ENCODE measurements at regions not wholly inside any gene's neighbourhood (a gene's known extent, or its start where the extent isn't known, plus 50 kb on each side); places are given as distances from the start of the nearest gene placed in this dataset.
"Not testable (repeated sequence)": the region's sequence is repeated elsewhere in the genome, so short reads cannot be mapped to it uniquely, and the experiment has no call there.

- H3K9me3 ChIP-seq (ENCODE audit: control extremely low read depth in 1 of 5, control insufficient read depth in 4 of 5, insufficient read depth in 2 of 5, low read depth in 1 of 5, low read length in 4 of 5) = no peaks in the 10 kb centered on the region
- peaks cover 0 to under 1% (median 0%) of the 10 kb centered on the region in 4 experiments for H3K4me1 ChIP-seq (ENCODE audit: control extremely low read depth in 1 of 4, control insufficient read depth in 4 of 4, insufficient read depth in 4 of 4, low read length in 3 of 4)
- no peak overlapping the region for H3K27ac ChIP-seq (ENCODE audit: insufficient read depth in 1 of 2, low read depth in 1 of 2, low read length in 2 of 2, poor library complexity in 1 of 2, severe bottlenecking in 2 of 2)
- POLR2A ChIA-PET = no interaction called here
- no peak for DNase-seq
- H3K4me3 ChIP-seq (ENCODE audit: control insufficient read depth in 1 of 7, extremely low read depth in 1 of 7, insufficient read depth in 4 of 7, low read depth in 2 of 7, low read length in 6 of 7) = no peak overlapping the region
- CTCF ChIA-PET = no interaction called here
- 87% methylated on average over 3 of the region's 5 CpGs for WGBS (ENCODE audit: insufficient coverage)
- H3K27me3 ChIP-seq (replicated peaks in 2 of 5; ENCODE audit: control insufficient read depth in 4 of 5, insufficient read depth in 5 of 5, low read length in 4 of 5) = peaks cover 0 to 12% (median 0%) of the 10 kb centered on the region in 5 experiments
- no peaks in the 10 kb centered on the region for H3K36me3 ChIP-seq (ENCODE audit: control insufficient read depth in 4 of 4, insufficient read depth in 4 of 4, low read length in 3 of 4)
Observed at GRCh38 chr12:105595440-105595839, 264.9 kb downstream of the C12orf75 start.

- 72% methylated on average over 2 of the region's 2 CpGs for WGBS (ENCODE audit: insufficient coverage)
- peaks cover 0 to 12% (median 0%) of the 10 kb centered on the region in 5 experiments for H3K27me3 ChIP-seq (replicated peaks in 2 of 5; ENCODE audit: control insufficient read depth in 4 of 5, insufficient read depth in 5 of 5, low read length in 4 of 5)
- ChIA-PET POLR2A (no interaction called here), CTCF (no interaction called here)
- DNase-seq = no peak
- no peaks in the 10 kb centered on the region for H3K36me3 ChIP-seq (ENCODE audit: control insufficient read depth in 4 of 4, insufficient read depth in 4 of 4, low read length in 3 of 4)
- no peaks in the 10 kb centered on the region for H3K9me3 ChIP-seq (ENCODE audit: control extremely low read depth in 1 of 5, control insufficient read depth in 4 of 5, insufficient read depth in 2 of 5, low read depth in 1 of 5, low read length in 4 of 5)
- no peak overlapping the region for H3K4me3 ChIP-seq (ENCODE audit: control insufficient read depth in 1 of 7, extremely low read depth in 1 of 7, insufficient read depth in 4 of 7, low read depth in 2 of 7, low read length in 6 of 7)
- H3K27ac ChIP-seq (ENCODE audit: insufficient read depth in 1 of 2, low read depth in 1 of 2, low read length in 2 of 2, poor library complexity in 1 of 2, severe bottlenecking in 2 of 2) = no peak overlapping the region
- no peaks in the 10 kb centered on the region for H3K4me1 ChIP-seq (ENCODE audit: control extremely low read depth in 1 of 4, control insufficient read depth in 4 of 4, insufficient read depth in 4 of 4, low read length in 3 of 4)
Observed at GRCh38 chr12:105596731-105597130, 266.2 kb downstream of the C12orf75 start.

- Histone ChIP-seq H3K4me3 (ENCODE audit: control insufficient read depth in 1 of 7, extremely low read depth in 1 of 7, insufficient read depth in 4 of 7, low read depth in 2 of 7, low read length in 6 of 7) (no peak overlapping the region), H3K36me3 (ENCODE audit: control insufficient read depth in 4 of 4, insufficient read depth in 4 of 4, low read length in 3 of 4) (no peaks in the 10 kb centered on the region), H3K27me3 (replicated peaks in 2 of 5; ENCODE audit: control insufficient read depth in 4 of 5, insufficient read depth in 5 of 5, low read length in 4 of 5) (peaks cover 0 to 12% (median 0%) of the 10 kb centered on the region in 5 experiments), H3K27ac (ENCODE audit: insufficient read depth in 1 of 2, low read depth in 1 of 2, low read length in 2 of 2, poor library complexity in 1 of 2, severe bottlenecking in 2 of 2) (no peak overlapping the region), H3K9me3 (ENCODE audit: control extremely low read depth in 1 of 5, control insufficient read depth in 4 of 5, insufficient read depth in 2 of 5, low read depth in 1 of 5, low read length in 4 of 5) (no peaks in the 10 kb centered on the region), H3K4me1 (ENCODE audit: control extremely low read depth in 1 of 4, control insufficient read depth in 4 of 4, insufficient read depth in 4 of 4, low read length in 3 of 4) (no peaks in the 10 kb centered on the region)
- no peak for DNase-seq
- 100% methylated on average over 1 of the region's 4 CpGs for WGBS (ENCODE audit: insufficient coverage)
- CTCF ChIA-PET = no interaction called here
- POLR2A ChIA-PET = no interaction called here
Observed at GRCh38 chr12:105598031-105598430, 267.5 kb downstream of the C12orf75 start.

GRCh38 chr12:105600911-105601545 is 270.5 kb downstream of the C12orf75 start:
- Histone ChIP-seq H3K27me3 (replicated peaks in 2 of 5; ENCODE audit: control insufficient read depth in 4 of 5, insufficient read depth in 5 of 5, low read length in 4 of 5) (no peaks in the 10 kb centered on the region), H3K9me3 (ENCODE audit: control extremely low read depth in 1 of 5, control insufficient read depth in 4 of 5, insufficient read depth in 2 of 5, low read depth in 1 of 5, low read length in 4 of 5) (peaks cover 0 to 4% (median 0%) of the 10 kb centered on the region in 5 experiments), H3K36me3 (ENCODE audit: control insufficient read depth in 4 of 4, insufficient read depth in 4 of 4, low read length in 3 of 4) (no peaks in the 10 kb centered on the region), H3K27ac (ENCODE audit: insufficient read depth in 1 of 2, low read depth in 1 of 2, low read length in 2 of 2, poor library complexity in 1 of 2, severe bottlenecking in 2 of 2) (no peak overlapping the region), H3K4me3 (ENCODE audit: control insufficient read depth in 1 of 7, extremely low read depth in 1 of 7, insufficient read depth in 4 of 7, low read depth in 2 of 7, low read length in 6 of 7) (no peak overlapping the region), H3K4me1 (ENCODE audit: control extremely low read depth in 1 of 4, control insufficient read depth in 4 of 4, insufficient read depth in 4 of 4, low read length in 3 of 4) (no peaks in the 10 kb centered on the region)
- DNase-seq = no peak
- 73% methylated on average over 2 of the region's 2 CpGs for WGBS (ENCODE audit: insufficient coverage)
- ChIA-PET CTCF (no interaction called here), POLR2A (no interaction called here)

- H3K4me3 ChIP-seq (ENCODE audit: control insufficient read depth in 1 of 7, extremely low read depth in 1 of 7, insufficient read depth in 4 of 7, low read depth in 2 of 7, low read length in 6 of 7); H3K4me1 ChIP-seq (ENCODE audit: control extremely low read depth in 1 of 4, control insufficient read depth in 4 of 4, insufficient read depth in 4 of 4, low read length in 3 of 4); H3K9me3 ChIP-seq (ENCODE audit: control extremely low read depth in 1 of 5, control insufficient read depth in 4 of 5, insufficient read depth in 2 of 5, low read depth in 1 of 5, low read length in 4 of 5); H3K27ac ChIP-seq (ENCODE audit: insufficient read depth in 1 of 2, low read depth in 1 of 2, low read length in 2 of 2, poor library complexity in 1 of 2, severe bottlenecking in 2 of 2); DNase-seq; POLR2A ChIA-PET; H3K27me3 ChIP-seq (replicated peaks in 2 of 5; ENCODE audit: control insufficient read depth in 4 of 5, insufficient read depth in 5 of 5, low read length in 4 of 5); H3K36me3 ChIP-seq (ENCODE audit: control insufficient read depth in 4 of 4, insufficient read depth in 4 of 4, low read length in 3 of 4): not testable (repeated sequence)
- CTCF ChIA-PET = interaction anchor here (0.7 kb wide), 1 partner anchor 17 kb away, joined by 3 read pairs; no protein-coding TSS in a partner anchor
- no CpG with 5 or more reads among the region's 5 CpGs for WGBS (ENCODE audit: insufficient coverage)
Observed at GRCh38 chr12:105602312-105602711, 271.8 kb downstream of the C12orf75 start.

GRCh38 chr12:105604281-105604680 is 273.8 kb downstream of the C12orf75 start:
- H3K36me3 ChIP-seq (ENCODE audit: control insufficient read depth in 4 of 4, insufficient read depth in 4 of 4, low read length in 3 of 4); CTCF ChIA-PET; H3K27me3 ChIP-seq (replicated peaks in 2 of 5; ENCODE audit: control insufficient read depth in 4 of 5, insufficient read depth in 5 of 5, low read length in 4 of 5); H3K9me3 ChIP-seq (ENCODE audit: control extremely low read depth in 1 of 5, control insufficient read depth in 4 of 5, insufficient read depth in 2 of 5, low read depth in 1 of 5, low read length in 4 of 5); H3K4me3 ChIP-seq (ENCODE audit: control insufficient read depth in 1 of 7, extremely low read depth in 1 of 7, insufficient read depth in 4 of 7, low read depth in 2 of 7, low read length in 6 of 7); POLR2A ChIA-PET; H3K4me1 ChIP-seq (ENCODE audit: control extremely low read depth in 1 of 4, control insufficient read depth in 4 of 4, insufficient read depth in 4 of 4, low read length in 3 of 4); H3K27ac ChIP-seq (ENCODE audit: insufficient read depth in 1 of 2, low read depth in 1 of 2, low read length in 2 of 2, poor library complexity in 1 of 2, severe bottlenecking in 2 of 2); DNase-seq: not testable (repeated sequence)
- WGBS (ENCODE audit: insufficient coverage) = 84% methylated on average over 3 of the region's 3 CpGs

GRCh38 chr12:105606613-105607012 is 276.1 kb downstream of the C12orf75 start:
- POLR2A ChIA-PET; H3K4me3 ChIP-seq (ENCODE audit: control insufficient read depth in 1 of 7, extremely low read depth in 1 of 7, insufficient read depth in 4 of 7, low read depth in 2 of 7, low read length in 6 of 7); H3K27me3 ChIP-seq (replicated peaks in 2 of 5; ENCODE audit: control insufficient read depth in 4 of 5, insufficient read depth in 5 of 5, low read length in 4 of 5); H3K36me3 ChIP-seq (ENCODE audit: control insufficient read depth in 4 of 4, insufficient read depth in 4 of 4, low read length in 3 of 4); CTCF ChIA-PET; H3K4me1 ChIP-seq (ENCODE audit: control extremely low read depth in 1 of 4, control insufficient read depth in 4 of 4, insufficient read depth in 4 of 4, low read length in 3 of 4); DNase-seq; H3K9me3 ChIP-seq (ENCODE audit: control extremely low read depth in 1 of 5, control insufficient read depth in 4 of 5, insufficient read depth in 2 of 5, low read depth in 1 of 5, low read length in 4 of 5); H3K27ac ChIP-seq (ENCODE audit: insufficient read depth in 1 of 2, low read depth in 1 of 2, low read length in 2 of 2, poor library complexity in 1 of 2, severe bottlenecking in 2 of 2): not testable (repeated sequence)
- WGBS (ENCODE audit: insufficient coverage) = no CpG with 5 or more reads among the region's 1 CpG
